Endothelial cell of umbilical vein (primary cell): ENCODE measurements at regions not wholly inside any gene's neighbourhood (a gene's known extent, or its start where the extent isn't known, plus 50 kb on each side); places are given as distances from the start of the nearest gene placed in this dataset.

ENCODE experiments used
- BruUV-seq: library from RNA; stranded (reverse); fragments of 400-500 nt; replicated peaks from 2 replicates; lab custom pipeline; 2021; lab: Mats Ljungman, UMichigan
- CTCF ChIA-PET: fragments of 300-600, 350-600 bp; sonication (Branson Sonifier 250); formaldehyde crosslinking; loops from one replicate; lab custom pipeline; 2021; ENCODE audit warnings: antibody characterized with exemption, inconsistent platforms; lab: Charles Lee
- POLR2A ChIA-PET: fragments of 300-600, 350-600 bp; sonication (Branson Sonifier 250); formaldehyde crosslinking; loops from one replicate; lab custom pipeline; 2021; ENCODE audit warnings: antibody characterized with exemption, inconsistent platforms; lab: Charles Lee
- DNase-seq: peaks from one replicate; pipeline ENCODE4 v3.0.0-alpha.2; 2011; ENCODE audit warnings: low read depth, low spot score
- FAIRE-seq: peaks from 2 replicates; lab custom pipeline; 2011; peaks lifted over from hg19 to GRCh38; lab: Jason Lieb, UNC
- H2AFZ ChIP-seq: 2 replicates; pipeline ENCODE4 v1.6.0; 2012; ENCODE audit warnings: low read depth, low read length, control low read depth, inconsistent platforms
- H3K27ac ChIP-seq: 2 replicates; pipeline ENCODE4 v1.5.1; 2011; ENCODE audit warnings: low read depth, mild to moderate bottlenecking, control low read depth, low read length, moderate library complexity; ENCODE audit not compliant: insufficient read depth
- H3K27me3 ChIP-seq, 2 experiments: 2 replicates each; pipeline versions ENCODE4 v1.6.0 to v1.6.1; 2011; ENCODE audit warnings: low read length in 2 of 2, mixed read lengths in 1 of 2; ENCODE audit not compliant: control insufficient read depth in 2 of 2, insufficient read depth in 2 of 2
- H3K36me3 ChIP-seq, 2 experiments: 2 replicates in 1 of 2; 3 replicates in 1 of 2; pipeline ENCODE4 v1.5.1; 2011; ENCODE audit warnings: low read length in 2 of 2, mild to moderate bottlenecking in 1 of 2, moderate library complexity in 1 of 2; ENCODE audit not compliant: control insufficient read depth in 2 of 2, insufficient read depth in 2 of 2; ENCODE audit errors: extremely low read depth in 1 of 2
- H3K4me1 ChIP-seq: 3 replicates; pipeline ENCODE4 v1.5.1; 2011; ENCODE audit warnings: mild to moderate bottlenecking, low read length; ENCODE audit not compliant: control insufficient read depth, insufficient read depth; ENCODE audit errors: extremely low read depth
- H3K4me2 ChIP-seq: 2 replicates; pipeline ENCODE4 v1.6.1; 2011; ENCODE audit warnings: low read length, control low read depth, mixed read lengths; ENCODE audit not compliant: insufficient read depth
- H3K4me3 ChIP-seq, 3 experiments: fragments of 200-600 bp in 1 of 3; sonication (generic), shearing (Covaris generic) in 1 of 3; replicated peaks in 1 of 3; 2 replicates each; pipeline ENCODE4 v1.5.1; 2011 to 2016; ENCODE audit warnings: control low read depth in 3 of 3, low read length in 3 of 3, mild to moderate bottlenecking in 2 of 3, inconsistent platforms in 1 of 3, low read depth in 1 of 3, moderate library complexity in 1 of 3; ENCODE audit not compliant: insufficient read depth in 1 of 3
- H3K79me2 ChIP-seq: 2 replicates; pipeline ENCODE4 v1.6.0; 2012; ENCODE audit warnings: low read length, inconsistent platforms; ENCODE audit not compliant: control insufficient read depth, insufficient read depth
- H3K9ac ChIP-seq: replicated peaks from 2 replicates; pipeline ENCODE3; 2011; ENCODE audit warnings: low read length, control low read depth; ENCODE audit not compliant: insufficient read depth; ENCODE audit errors: extremely low read depth
- H3K9me1 ChIP-seq: replicated peaks from 3 replicates; pipeline ENCODE4 v1.6.0; 2011; ENCODE audit warnings: mild to moderate bottlenecking, low read length; ENCODE audit not compliant: control insufficient read depth, insufficient read depth; ENCODE audit errors: extremely low read depth
- H3K9me3 ChIP-seq: replicated peaks from 2 replicates; pipeline ENCODE4 v1.5.1; 2012; ENCODE audit warnings: low read length, inconsistent platforms; ENCODE audit not compliant: control insufficient read depth, insufficient read depth
- H4K20me1 ChIP-seq: replicated peaks from 2 replicates; pipeline ENCODE3; 2011; ENCODE audit warnings: mild to moderate bottlenecking, low read length; ENCODE audit not compliant: control insufficient read depth, insufficient read depth; ENCODE audit errors: extremely low read depth
- EZH2 ChIP-seq: IDR thresholded peaks from 2 replicates; pipeline ENCODE4 v1.6.1; 2012; ENCODE audit warnings: borderline replicate concordance, low read depth, mild to moderate bottlenecking, moderate library complexity, low read length, inconsistent platforms; ENCODE audit not compliant: severe bottlenecking
- FOS ChIP-seq: IDR thresholded peaks from 2 replicates; pipeline ENCODE4 v1.6.1; 2011; ENCODE audit warnings: mild to moderate bottlenecking, low read length, moderate library complexity, borderline replicate concordance; ENCODE audit not compliant: insufficient read depth
- GATA2 ChIP-seq: IDR thresholded peaks from 2 replicates; pipeline ENCODE4 v1.7.0; 2011; ENCODE audit warnings: low read depth, mild to moderate bottlenecking, moderate library complexity, mixed read lengths, low read length; ENCODE audit not compliant: insufficient read length, insufficient read depth
- JUN ChIP-seq: IDR thresholded peaks from 2 replicates; pipeline ENCODE4 v1.6.1; 2011; ENCODE audit warnings: borderline replicate concordance, low read depth; ENCODE audit not compliant: insufficient read length, insufficient read depth
- MYC ChIP-seq: IDR thresholded peaks from one replicate; pipeline ENCODE4 v1.6.1; 2011; ENCODE audit warnings: mild to moderate bottlenecking, low read depth, low read length
- POLR2A ChIP-seq: IDR thresholded peaks from 2 replicates; pipeline ENCODE4 v1.6.1; 2012; ENCODE audit warnings: low read depth, mild to moderate bottlenecking, control low read depth, low read length
- POLR2AphosphoS5 ChIP-seq: IDR thresholded peaks from 2 replicates; pipeline ENCODE4 v1.6.1; 2012; ENCODE audit warnings: low read depth, mild to moderate bottlenecking, control low read depth, low read length, moderate library complexity; ENCODE audit not compliant: insufficient read depth
- dilution Hi-C: fragments of 300-500 bp; cut with MboI; formaldehyde crosslinking; loops from one replicate; pipeline ENCODE4 v1.15.0; 2019; ENCODE audit warnings: low sequenced_read_pairs; ENCODE audit not compliant: extremely low pct_ligation_motif_present
- intact Hi-C: fragments of 100-400 bp; cut with micrococcal nuclease; formaldehyde crosslinking; loops from one replicate; pipeline ENCODE4 v1.10.0; 2022
- TF ChIP-seq, protein P1 (sequence below), 2 donors: IDR thresholded peaks; 1 replicate in 1 of 2; 2 replicates in 1 of 2; pipeline ENCODE4 v1.5.1; 2011; ENCODE audit warnings: low read length in 2 of 2, mild to moderate bottlenecking in 2 of 2, moderate library complexity in 2 of 2, control low read depth in 1 of 2, inconsistent platforms in 1 of 2, low read depth in 1 of 2; ENCODE audit not compliant: insufficient read depth in 1 of 2; ENCODE audit errors: extremely low read depth in 1 of 2
- TF ChIP-seq, protein P2 (sequence below): IDR thresholded peaks from 2 replicates; pipeline ENCODE4 v1.6.1; 2011; ENCODE audit not compliant: insufficient read depth, insufficient read length

DNA sequence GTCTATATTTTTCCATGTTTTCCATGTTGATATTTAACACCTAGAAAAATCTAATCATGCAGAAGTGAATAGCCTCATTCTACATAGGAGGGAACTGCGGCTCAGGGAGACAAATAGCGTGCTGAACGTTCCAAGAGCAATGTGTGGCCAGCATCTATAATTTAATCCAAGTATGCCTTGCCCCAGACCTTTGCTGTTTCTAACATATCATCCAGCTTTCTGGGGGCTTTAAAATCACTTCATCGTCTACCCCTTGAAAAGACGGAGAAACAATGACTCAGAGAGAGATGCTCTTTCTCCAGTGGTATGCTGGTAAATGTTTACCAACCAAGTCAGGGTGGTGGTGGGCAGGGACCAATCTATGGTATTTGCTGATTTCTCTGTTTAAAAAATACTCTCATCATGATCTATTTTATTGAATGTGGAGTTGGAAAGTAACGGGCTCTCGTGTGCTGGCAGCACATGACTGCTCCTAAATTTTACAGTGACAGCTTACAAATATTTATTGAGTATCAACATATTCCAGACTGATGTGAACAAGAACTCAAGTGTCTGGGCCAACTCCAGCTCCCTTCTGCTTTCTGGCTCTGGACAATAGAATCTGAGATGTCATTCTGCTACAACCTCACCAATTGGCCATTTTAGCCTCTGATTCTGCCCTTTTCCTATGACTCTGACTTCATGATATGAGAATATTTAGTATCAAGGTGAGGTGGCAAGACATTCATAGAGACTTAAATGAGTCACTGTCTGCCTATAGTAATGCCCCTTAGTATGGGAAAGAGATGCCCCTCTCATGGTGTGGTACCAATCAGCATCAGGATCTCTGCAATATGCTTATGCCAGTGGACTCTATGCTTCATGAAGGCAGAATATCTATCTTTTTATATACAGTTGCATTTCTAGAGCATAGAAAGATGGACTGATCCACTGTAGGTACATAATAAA, 407.4 kb upstream of the TNC start:
- no peak overlapping the region for H2AFZ ChIP-seq
- CTCF ChIA-PET, result no interaction called here
- H4K20me1 ChIP-seq, result no peaks in the 10 kb centered on the region
- H3K9ac ChIP-seq, result no peak overlapping the region
- H3K27ac ChIP-seq, result no peak overlapping the region
- DNase-seq, result no peak
- no peaks in the 10 kb centered on the region for H3K9me1 ChIP-seq
- H3K27me3 ChIP-seq, result no peaks in the 10 kb centered on the region
- H3K4me2 ChIP-seq, result no peak overlapping the region
- no peak for FAIRE-seq
- no peaks in the 10 kb centered on the region for H3K9me3 ChIP-seq
- TF ChIP-seq FOS, result no peak
- no peak for TF ChIP-seq POLR2AphosphoS5
- TF ChIP-seq GATA2, result no peak
- TF ChIP-seq, protein P1, sequence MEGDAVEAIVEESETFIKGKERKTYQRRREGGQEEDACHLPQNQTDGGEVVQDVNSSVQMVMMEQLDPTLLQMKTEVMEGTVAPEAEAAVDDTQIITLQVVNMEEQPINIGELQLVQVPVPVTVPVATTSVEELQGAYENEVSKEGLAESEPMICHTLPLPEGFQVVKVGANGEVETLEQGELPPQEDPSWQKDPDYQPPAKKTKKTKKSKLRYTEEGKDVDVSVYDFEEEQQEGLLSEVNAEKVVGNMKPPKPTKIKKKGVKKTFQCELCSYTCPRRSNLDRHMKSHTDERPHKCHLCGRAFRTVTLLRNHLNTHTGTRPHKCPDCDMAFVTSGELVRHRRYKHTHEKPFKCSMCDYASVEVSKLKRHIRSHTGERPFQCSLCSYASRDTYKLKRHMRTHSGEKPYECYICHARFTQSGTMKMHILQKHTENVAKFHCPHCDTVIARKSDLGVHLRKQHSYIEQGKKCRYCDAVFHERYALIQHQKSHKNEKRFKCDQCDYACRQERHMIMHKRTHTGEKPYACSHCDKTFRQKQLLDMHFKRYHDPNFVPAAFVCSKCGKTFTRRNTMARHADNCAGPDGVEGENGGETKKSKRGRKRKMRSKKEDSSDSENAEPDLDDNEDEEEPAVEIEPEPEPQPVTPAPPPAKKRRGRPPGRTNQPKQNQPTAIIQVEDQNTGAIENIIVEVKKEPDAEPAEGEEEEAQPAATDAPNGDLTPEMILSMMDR (IDR thresholded peaks at IDR 0.05; ENCODE audit: extremely low read depth in 1 of 2, insufficient read depth in 1 of 2, low read depth in 1 of 2, low read length in 2 of 2), result no peak
- no peak for TF ChIP-seq EZH2
- TF ChIP-seq JUN, result no peak
- no peak for TF ChIP-seq MYC
- TF ChIP-seq POLR2A, result no peak
- TF ChIP-seq, protein P2, sequence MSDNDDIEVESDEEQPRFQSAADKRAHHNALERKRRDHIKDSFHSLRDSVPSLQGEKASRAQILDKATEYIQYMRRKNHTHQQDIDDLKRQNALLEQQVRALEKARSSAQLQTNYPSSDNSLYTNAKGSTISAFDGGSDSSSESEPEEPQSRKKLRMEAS, result no peak
- intact Hi-C loops (loop anchor here (10.0 kb wide), 1 partner anchor 511 kb away; no protein-coding TSS in a partner anchor), dilution Hi-C loops (no loop called here)
- BruUV-seq, result no TSS peak
- H3K79me2 ChIP-seq, result no peaks in the 10 kb centered on the region
- H3K4me1 ChIP-seq, result no peaks in the 10 kb centered on the region
- H3K36me3 ChIP-seq, result no peaks in the 10 kb centered on the region
- POLR2A ChIA-PET, result no interaction called here
- no peak overlapping the region for H3K4me3 ChIP-seq
